Kidney capillary endothelial cell (primary cell): ENCODE measurements at regions not wholly inside any gene's neighbourhood (a gene's known extent, or its start where the extent isn't known, plus 50 kb on each side); places are given as distances from the start of the nearest gene placed in this dataset.

ENCODE experiments used
- DNase-seq: peaks from one replicate; pipeline ENCODE4 v3.0.0-alpha.2; 2018; ENCODE audit warnings: low spot score

- no peak for DNase-seq
Measured at GRCh38 chr3:64311424-64312061, 86.3 kb upstream of the PRICKLE2 start.

GRCh38 chr3:64308931-64309330, 83.7 kb upstream of the PRICKLE2 start:
- DNase-seq, result no peak

DNA sequence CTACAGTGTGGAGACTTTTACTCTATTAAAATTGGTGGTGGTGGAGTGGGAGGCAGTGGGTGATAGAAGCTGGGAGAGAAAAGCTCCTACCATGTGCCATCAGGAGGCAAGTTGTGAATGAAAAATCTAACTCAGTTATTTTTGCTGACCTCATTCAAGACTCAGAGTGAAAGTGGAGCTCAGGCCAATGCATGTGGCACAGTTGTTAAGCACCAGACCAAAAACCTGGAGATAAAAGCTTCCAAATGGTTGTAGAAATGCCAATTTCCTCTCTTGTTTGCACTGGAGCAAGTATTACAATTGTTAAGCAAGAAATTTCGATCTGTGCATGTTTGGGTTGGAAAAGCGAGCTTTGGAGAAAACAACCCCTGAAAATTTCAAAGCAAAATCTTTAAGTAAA, 81.5 kb upstream of the PRICKLE2 start:
- no peak for DNase-seq

- DNase-seq, result no peak
Measured at GRCh38 chr3:64305731-64306130, 80.5 kb upstream of the PRICKLE2 start.

DNA sequence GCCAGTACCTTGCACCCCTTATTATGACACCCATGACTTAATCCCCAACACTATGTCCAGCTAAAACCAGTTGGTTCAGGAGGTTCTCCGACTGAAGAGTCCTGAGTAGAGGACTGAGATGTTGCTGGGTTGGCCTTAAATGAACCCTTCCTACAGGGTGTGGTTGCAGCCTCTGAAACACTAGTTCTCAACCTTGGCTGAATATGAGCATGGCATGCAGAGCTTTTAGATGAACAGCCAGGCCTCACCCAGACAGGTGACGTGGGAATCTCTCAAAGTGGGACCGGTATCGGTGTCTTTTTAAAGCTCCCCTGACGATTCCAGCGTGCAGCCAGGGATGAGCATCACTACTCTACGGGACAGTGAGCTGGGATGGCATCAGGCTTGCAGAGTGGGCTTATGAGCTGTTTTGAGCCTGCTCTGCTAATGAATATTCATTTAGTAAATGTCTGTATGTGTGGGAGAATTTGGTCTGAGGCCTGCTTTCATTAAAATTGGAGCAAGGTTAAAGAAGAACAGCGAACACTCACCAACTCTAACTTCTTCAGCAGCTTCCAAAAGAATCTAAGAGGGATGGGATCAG, 79.7 kb upstream of the PRICKLE2 start:
- DNase-seq, result no peak

- DNase-seq, result no peak
Measured at GRCh38 chr3:64303881-64304280, 78.6 kb upstream of the PRICKLE2 start.

GRCh38 chr3:64303401-64303800, 78.1 kb upstream of the PRICKLE2 start:
- DNase-seq, result no peak

DNA sequence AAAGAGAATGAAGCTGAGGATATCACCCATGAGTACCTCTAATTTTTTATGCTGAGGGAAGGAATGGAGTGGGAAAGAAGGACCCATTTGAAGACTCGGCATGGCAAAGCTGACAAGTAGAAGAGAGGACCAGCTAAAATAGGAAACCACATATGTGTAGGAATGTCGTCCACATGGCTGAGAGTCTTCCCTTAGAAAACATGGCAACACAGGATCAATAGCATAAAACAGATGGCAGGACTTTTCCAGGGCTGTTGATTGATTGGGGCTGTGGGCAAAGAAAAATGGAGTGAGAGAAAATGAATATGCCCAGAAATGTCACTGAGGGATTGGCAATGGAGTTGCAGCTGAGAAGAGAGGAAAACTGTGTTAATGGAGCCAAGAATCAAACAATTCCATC, 76.2 kb upstream of the PRICKLE2 start:
- DNase-seq, result no peak

- no peak for DNase-seq
Measured at GRCh38 chr3:64300790-64301423, 75.6 kb upstream of the PRICKLE2 start.

DNA sequence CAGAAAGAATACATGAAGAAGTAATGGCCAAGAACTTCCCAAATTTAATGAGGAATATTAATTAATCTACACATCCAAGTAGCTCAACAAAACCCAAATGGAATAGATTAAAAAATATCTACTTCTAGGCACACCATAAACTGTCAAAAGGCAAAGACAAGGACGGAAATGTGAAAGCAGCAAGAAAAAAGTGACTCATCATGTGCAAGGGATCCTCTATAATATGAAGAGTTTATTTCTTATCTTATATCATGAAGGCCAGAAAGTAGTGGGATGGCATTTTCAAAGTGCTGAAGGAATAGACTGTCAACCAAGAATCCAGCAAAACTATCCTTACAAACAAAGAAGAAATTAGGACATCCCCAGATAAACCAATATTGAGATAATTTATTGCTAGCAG, 73.9 kb upstream of the PRICKLE2 start:
- DNase-seq, result no peak

DNA sequence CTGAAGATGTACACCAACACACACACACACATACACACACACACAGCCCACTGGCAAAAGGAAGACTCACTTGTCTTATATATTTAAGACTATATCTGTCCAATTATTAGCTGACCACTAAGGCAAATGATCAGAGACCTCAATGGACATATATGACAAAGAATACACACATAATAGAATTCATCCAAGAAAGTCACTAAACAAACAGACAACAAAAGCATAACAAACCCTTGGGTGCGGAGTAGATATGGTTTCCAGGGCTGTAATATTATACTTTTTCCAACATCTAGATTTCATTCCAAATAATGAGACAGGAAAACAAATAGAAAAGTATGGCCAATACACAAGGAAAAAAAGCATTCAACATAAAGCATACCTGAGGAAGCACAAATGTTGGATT, 72.3 kb upstream of the PRICKLE2 start:
- no peak for DNase-seq

- DNase-seq, result no peak
Measured at GRCh38 chr3:64295594-64295993, 70.3 kb upstream of the PRICKLE2 start.

- DNase-seq, result no peak
Measured at GRCh38 chr3:64294771-64295170, 69.5 kb upstream of the PRICKLE2 start.

- DNase-seq, result no peak
Measured at GRCh38 chr3:64293121-64293520, 67.9 kb upstream of the PRICKLE2 start.

DNA sequence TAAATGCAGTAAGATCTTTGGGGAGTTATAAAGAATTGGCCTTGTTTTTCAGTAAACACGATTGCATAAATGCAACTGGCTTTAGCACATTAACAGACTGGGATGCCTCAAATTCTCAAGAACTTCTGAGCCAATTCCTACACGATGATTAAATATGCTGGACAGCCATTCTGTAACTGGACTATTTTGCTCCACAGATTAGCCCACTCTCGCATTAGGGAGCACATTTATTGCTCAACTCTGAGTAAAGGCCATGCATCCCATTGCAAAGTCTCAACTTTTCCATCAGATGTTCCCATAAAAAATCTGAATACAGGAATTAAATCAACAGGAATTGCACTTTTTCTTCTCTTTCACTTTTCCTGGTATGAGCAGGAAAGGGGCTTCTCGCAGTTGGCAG, 66.7 kb upstream of the PRICKLE2 start:
- DNase-seq, result no peak

DNA sequence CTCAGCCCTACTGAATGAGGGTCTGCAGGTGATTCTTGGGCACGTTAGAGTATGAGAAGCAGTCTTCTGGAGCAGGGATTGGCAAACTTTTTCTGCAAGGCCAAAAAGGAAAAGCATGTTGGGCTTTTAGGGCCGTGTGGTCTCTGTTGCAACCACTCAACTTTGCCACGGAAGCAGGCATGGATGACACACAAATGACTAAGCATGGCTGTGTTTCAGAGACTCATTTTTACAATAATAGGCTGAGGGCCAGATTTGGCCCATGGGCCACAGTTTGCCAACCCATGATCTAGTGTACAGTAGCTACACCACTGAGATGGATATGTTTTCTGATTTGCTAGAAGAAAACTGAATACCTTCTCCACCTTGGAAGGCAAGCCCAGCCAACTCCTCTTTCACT, 66.1 kb upstream of the PRICKLE2 start:
- peak; percentile 49 for DNase-seq

DNA sequence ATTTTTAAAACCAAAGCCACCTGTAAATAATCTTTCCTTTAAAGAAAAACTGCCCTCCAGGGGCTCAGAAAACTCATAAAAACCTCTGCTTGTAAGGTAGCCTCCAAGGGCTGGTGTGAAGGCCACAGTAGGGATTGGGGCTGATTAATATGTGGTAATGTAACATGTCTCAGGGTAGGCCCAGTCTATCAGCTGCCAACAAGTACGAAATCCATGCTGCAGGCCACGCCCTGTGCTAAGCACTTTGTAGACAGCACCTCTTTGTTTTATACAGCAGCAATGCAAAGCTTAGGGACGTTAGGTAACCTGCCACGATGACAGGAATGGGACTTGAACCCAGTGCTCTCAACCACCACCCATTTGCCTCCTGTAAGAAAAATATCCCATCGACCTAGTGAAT, 65.6 kb upstream of the PRICKLE2 start:
- no peak for DNase-seq

GRCh38 chr3:64290161-64290560, 64.9 kb upstream of the PRICKLE2 start:
- no peak for DNase-seq

- no peak for DNase-seq
Measured at GRCh38 chr3:64289622-64290021, 64.4 kb upstream of the PRICKLE2 start.

GRCh38 chr3:64278625-64279024, 53.4 kb upstream of the PRICKLE2 start:
- DNase-seq, result no peak

GRCh38 chr3:64276131-64276530, 50.9 kb upstream of the PRICKLE2 start:
- DNase-seq, result no peak
